OCI-LY7 (cell line): ENCODE measurements at regions not wholly inside any gene's neighbourhood (a gene's known extent, or its start where the extent isn't known, plus 50 kb on each side); places are given as distances from the start of the nearest gene placed in this dataset.

ENCODE experiments used
- BruUV-seq: library from RNA; stranded (reverse); fragments of 400-500 nt; replicated peaks from 2 replicates; lab custom pipeline; 2021; lab: Mats Ljungman, UMichigan
- CTCF ChIA-PET: fragments of 300-600 bp; sonication (Branson Sonifier 250); formaldehyde crosslinking; loops from one replicate; lab custom pipeline; 2022; ENCODE audit warnings: antibody characterized with exemption; ENCODE audit not compliant: unreplicated experiment; lab: Charles Lee
- POLR2A ChIA-PET: fragments of 300-600 bp; sonication (Branson Sonifier 250); formaldehyde crosslinking; loops from one replicate; lab custom pipeline; 2022; ENCODE audit warnings: antibody characterized with exemption; lab: Charles Lee
- DNase-seq: peaks from one replicate; pipeline ENCODE4 v3.0.0-alpha.2; 2015; ENCODE audit warnings: low spot score
- H2AFZ ChIP-seq: fragments of 200-600 bp; sonication (generic), shearing (Covaris generic); 2 replicates; pipeline ENCODE4 v1.6.1; 2014; ENCODE audit warnings: mild to moderate bottlenecking, antibody characterized with exemption, low read length, moderate library complexity
- H3K27ac ChIP-seq: fragments of 200-600 bp; sonication (generic); 2 replicates; pipeline ENCODE4 v1.5.1; 2014; ENCODE audit warnings: mixed run types, low read depth, mild to moderate bottlenecking, moderate library complexity, low read length, inconsistent platforms; ENCODE audit not compliant: poor library complexity, severe bottlenecking
- H3K36me3 ChIP-seq: fragments of 200-600 bp; sonication (generic); 2 replicates; pipeline ENCODE4 v1.6.1; 2014; ENCODE audit warnings: mild to moderate bottlenecking, antibody characterized with exemption, low read length, moderate library complexity, mixed read lengths; ENCODE audit not compliant: insufficient read depth
- H3K4me1 ChIP-seq: fragments of 200-600 bp; sonication (generic); 2 replicates; pipeline ENCODE4 v1.5.1; 2014; ENCODE audit warnings: mild to moderate bottlenecking, low read length; ENCODE audit not compliant: insufficient read depth, poor library complexity, severe bottlenecking
- H3K4me2 ChIP-seq: fragments of 200-600 bp; sonication (generic); 2 replicates; pipeline ENCODE4 v1.6.1; 2014; ENCODE audit warnings: mild to moderate bottlenecking, low read length
- H3K4me3 ChIP-seq: fragments of 200-600 bp; sonication (generic); 2 replicates; pipeline ENCODE4 v1.5.1; 2014; ENCODE audit warnings: mild to moderate bottlenecking, low read depth, low read length; ENCODE audit not compliant: poor library complexity, severe bottlenecking
- H3K79me2 ChIP-seq: fragments of 200-600 bp; sonication (generic); 2 replicates; pipeline ENCODE4 v1.6.1; 2016; ENCODE audit warnings: low read depth, mild to moderate bottlenecking, low read length, moderate library complexity, mixed read lengths; ENCODE audit not compliant: insufficient read depth
- H3K9me2 ChIP-seq: fragments of 200-600 bp; sonication (generic); 2 replicates; pipeline ENCODE4 v1.6.1; 2016; ENCODE audit warnings: mild to moderate bottlenecking, low read length, mixed read lengths; ENCODE audit not compliant: insufficient read depth
- H3K9me3 ChIP-seq: fragments of 200-600 bp; sonication (generic); 2 replicates; pipeline ENCODE4 v1.6.1; 2014; ENCODE audit warnings: mild to moderate bottlenecking, mixed run types, low read length, mixed read lengths
- H4K20me1 ChIP-seq: fragments of 200-600 bp; sonication (generic); 2 replicates; pipeline ENCODE4 v1.6.1; 2014; ENCODE audit warnings: mild to moderate bottlenecking, antibody characterized with exemption, low read length, moderate library complexity, mixed read lengths; ENCODE audit not compliant: insufficient read depth
- CTCF ChIP-seq: fragments of 200-600 bp; sonication (generic); conservative IDR thresholded peaks from 2 replicates; pipeline ENCODE4 v1.5.1; 2014; ENCODE audit warnings: mild to moderate bottlenecking, antibody characterized with exemption, low read length, moderate library complexity, mixed read lengths
- EZH2phosphoT487 ChIP-seq: fragments of 200-600 bp; sonication (generic); IDR thresholded peaks from 2 replicates; pipeline ENCODE4 v1.6.1; 2018; ENCODE audit warnings: low read depth, borderline replicate concordance, mild to moderate bottlenecking, mixed run types, antibody characterized with exemption, low read length, moderate library complexity, mixed read lengths
- intact Hi-C: fragments of 100-400 bp; cut with micrococcal nuclease; formaldehyde crosslinking; loops from one replicate; pipeline ENCODE4 v1.10.0; 2022; ENCODE audit not compliant: unreplicated experiment

- POLR2A ChIA-PET = interaction anchor here (1.2 kb wide), 1 partner anchor 59 kb away, joined by 3 read pairs; no protein-coding TSS in a partner anchor
- Histone ChIP-seq H3K4me2 (no peak overlapping the region), H2AFZ (no peak overlapping the region), H3K4me1 (no peaks in the 10 kb centered on the region), H3K4me3 (no peak overlapping the region), H3K9me2 (no peaks in the 10 kb centered on the region), H3K9me3 (no peaks in the 10 kb centered on the region), H4K20me1 (no peaks in the 10 kb centered on the region), H3K36me3 (no peaks in the 10 kb centered on the region), H3K27ac (no peak overlapping the region), H3K79me2 (no peaks in the 10 kb centered on the region)
- TF ChIP-seq EZH2phosphoT487 = no peak
- TF ChIP-seq CTCF = no peak
- CTCF ChIA-PET = no interaction called here
- intact Hi-C loops = no loop called here
- BruUV-seq = no TSS peak
- no peak for DNase-seq
These were observed 718.0 kb downstream of the C12orf50 start for GRCh38 chr12:87311206-87311605.

DNA sequence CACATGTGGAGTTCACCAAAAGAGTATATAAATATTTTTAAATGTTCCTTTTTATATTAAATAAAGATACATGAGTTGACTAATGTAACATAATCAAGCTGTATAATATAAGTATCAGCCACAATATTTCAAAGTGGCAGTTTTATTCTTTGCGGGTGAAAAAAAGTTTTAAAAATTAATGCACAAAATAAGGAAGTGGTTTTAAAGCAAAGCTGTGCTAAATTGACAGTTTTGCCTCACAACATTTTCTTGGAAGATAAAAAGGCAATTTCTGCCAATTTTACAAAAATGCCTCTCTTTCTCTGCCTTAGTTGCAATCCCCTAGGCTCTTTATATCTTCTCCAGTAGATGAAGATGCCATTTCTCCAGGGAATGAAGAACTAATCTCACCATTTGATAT, 719.1 kb downstream of the C12orf50 start:
- TF ChIP-seq EZH2phosphoT487 (no peak), CTCF (no peak)
- Histone ChIP-seq H3K9me3 (no peaks in the 10 kb centered on the region), H3K79me2 (no peaks in the 10 kb centered on the region), H3K4me3 (no peak overlapping the region), H4K20me1 (no peaks in the 10 kb centered on the region), H3K27ac (no peak overlapping the region), H3K4me2 (no peak overlapping the region), H3K4me1 (no peaks in the 10 kb centered on the region), H2AFZ (no peak overlapping the region), H3K9me2 (no peaks in the 10 kb centered on the region), H3K36me3 (no peaks in the 10 kb centered on the region)
- BruUV-seq = no TSS peak
- no peak for DNase-seq
- ChIA-PET CTCF (no interaction called here), POLR2A (no interaction called here)
- intact Hi-C loops = no loop called here

DNA sequence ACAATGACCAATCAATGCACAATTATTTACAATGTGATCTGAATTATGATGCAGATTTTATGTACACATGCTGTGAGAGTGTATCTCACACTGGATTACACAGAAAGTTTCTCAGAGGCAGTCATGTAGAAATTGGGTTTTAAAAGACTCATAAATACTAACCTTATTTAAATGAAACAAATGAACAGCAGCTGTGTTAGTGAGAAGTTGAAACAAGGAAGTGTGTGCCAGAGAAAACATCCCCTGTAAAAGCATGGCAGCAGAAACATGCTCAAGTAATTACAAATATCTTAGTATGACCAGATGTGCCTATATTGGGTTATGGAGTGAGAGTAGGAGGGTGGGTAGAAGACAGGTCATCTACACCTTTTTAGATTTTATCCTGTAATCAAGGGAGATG, 723.7 kb downstream of the C12orf50 start:
- ChIA-PET POLR2A (no interaction called here), CTCF (no interaction called here)
- H3K36me3 ChIP-seq = no peaks in the 10 kb centered on the region
- no TSS peak for BruUV-seq
- no peak overlapping the region for H3K4me2 ChIP-seq
- no peaks in the 10 kb centered on the region for H3K9me2 ChIP-seq
- no peak for DNase-seq
- H4K20me1 ChIP-seq = no peaks in the 10 kb centered on the region
- H3K4me3 ChIP-seq = no peak overlapping the region
- H3K4me1 ChIP-seq = no peaks in the 10 kb centered on the region
- no peaks in the 10 kb centered on the region for H3K9me3 ChIP-seq
- no peak overlapping the region for H2AFZ ChIP-seq
- no peak for TF ChIP-seq CTCF
- TF ChIP-seq EZH2phosphoT487 = no peak
- intact Hi-C loops = no loop called here
- H3K27ac ChIP-seq = no peak overlapping the region
- H3K79me2 ChIP-seq = no peaks in the 10 kb centered on the region
